Endodermal cell (in vitro differentiated cells): ENCODE measurements at regions not wholly inside any gene's neighbourhood (a gene's known extent, or its start where the extent isn't known, plus 50 kb on each side); places are given as distances from the start of the nearest gene placed in this dataset.

Experiments
- DNase-seq: peaks from one replicate; pipeline ENCODE4 v3.0.0-alpha.2; 2017
- H3K27ac ChIP-seq: 2 replicates; pipeline ENCODE4 v1.5.1; 2013; ENCODE audit warnings: mild to moderate bottlenecking, low read depth, low read length, moderate library complexity
- H3K27me3 ChIP-seq: 2 replicates; pipeline ENCODE4 v1.6.1; 2013; ENCODE audit warnings: mild to moderate bottlenecking, low read length, moderate library complexity; ENCODE audit not compliant: insufficient read depth, control insufficient read depth, poor library complexity, severe bottlenecking
- H3K36me3 ChIP-seq: 2 replicates; pipeline ENCODE4 v1.7.0; 2013; ENCODE audit warnings: mild to moderate bottlenecking, low read length, moderate library complexity; ENCODE audit not compliant: control insufficient read depth, insufficient read depth
- H3K4me1 ChIP-seq: one replicate; pipeline ENCODE4 v1.7.0; 2013; ENCODE audit warnings: low read length; ENCODE audit not compliant: control insufficient read depth, insufficient read depth
- H3K4me3 ChIP-seq: 2 replicates; pipeline ENCODE4 v1.5.1; 2013; ENCODE audit warnings: mild to moderate bottlenecking, low read length, moderate library complexity
- H3K9ac ChIP-seq: 2 replicates; pipeline ENCODE4 v1.6.1; 2013; ENCODE audit warnings: mild to moderate bottlenecking, low read length, moderate library complexity; ENCODE audit not compliant: poor library complexity, severe bottlenecking; ENCODE audit errors: extremely low read depth
- H3K9me3 ChIP-seq: 2 replicates; pipeline ENCODE4 v1.6.1; 2013; ENCODE audit warnings: mild to moderate bottlenecking, low read length, moderate library complexity; ENCODE audit not compliant: control insufficient read depth
- H3K27ac Mint-ChIP-seq: 2 replicates; pipeline ENCODE4 v1.8.0; 2020; ENCODE audit warnings: mixed read lengths
- H3K27me3 Mint-ChIP-seq: 2 replicates; pipeline ENCODE4 v1.8.0; 2021; ENCODE audit warnings: mild to moderate bottlenecking, mixed read lengths; ENCODE audit not compliant: insufficient read depth
- H3K36me3 Mint-ChIP-seq: 2 replicates; pipeline ENCODE4 v1.8.0; 2020; ENCODE audit warnings: low read depth, mixed read lengths
- H3K4me1 Mint-ChIP-seq: 2 replicates; pipeline ENCODE4 v1.8.0; 2020; ENCODE audit warnings: mixed read lengths
- H3K4me3 Mint-ChIP-seq: 2 replicates; pipeline ENCODE4 v1.8.0; 2020; ENCODE audit warnings: mild to moderate bottlenecking, moderate library complexity, mixed read lengths
- H3K9me3 Mint-ChIP-seq: 2 replicates; pipeline ENCODE4 v1.8.0; 2020; ENCODE audit warnings: mild to moderate bottlenecking, mixed read lengths
- CTCF ChIP-seq: fragments of 200-600 bp; sonication (generic); conservative IDR thresholded peaks from 2 replicates; pipeline ENCODE4 v1.5.0; 2021; ENCODE audit warnings: antibody characterized with exemption, mild to moderate bottlenecking
- WGBS, 2 experiments: methylation state at CpG; one replicate each; pipeline versions ENCODE4 v1.1.5 to v1.1.7; 2013; ENCODE audit warnings: missing lambda C conversion rate in 2 of 2, mixed read lengths in 1 of 2; ENCODE audit not compliant: insufficient coverage in 1 of 2, insufficient read length in 1 of 2; 5-methylcytosine and 5-hydroxymethylcytosine counted together

GRCh38 chr7:25753837-25754236 is 398.2 kb upstream of the NFE2L3 start:
- H3K36me3 Mint-ChIP-seq: no peaks in the 10 kb centered on the region
- no peaks in the 10 kb centered on the region for H3K9me3 Mint-ChIP-seq
- Histone ChIP-seq H3K9me3 (no peaks in the 10 kb centered on the region), H3K36me3 (no peaks in the 10 kb centered on the region), H3K27me3 (no peaks in the 10 kb centered on the region), H3K9ac (no peak overlapping the region), H3K27ac (peak overlapping the region; percentile 95), H3K4me3 (no peak overlapping the region), H3K4me1 (peaks cover 12% of the 10 kb centered on the region)
- TF ChIP-seq CTCF: no peak
- WGBS, 2 experiments: 75 to 91% methylated on average over 6 to 10 of the region's 10 CpGs
- H3K27me3 Mint-ChIP-seq: no peaks in the 10 kb centered on the region
- peaks cover 23% of the 10 kb centered on the region for H3K4me1 Mint-ChIP-seq
- H3K27ac Mint-ChIP-seq: no peak overlapping the region
- H3K4me3 Mint-ChIP-seq: no peak overlapping the region
- no peak for DNase-seq

- Mint-ChIP-seq H3K36me3 (no peaks in the 10 kb centered on the region), H3K27ac (no peak overlapping the region), H3K4me1 (peaks cover 23% of the 10 kb centered on the region), H3K9me3 (no peaks in the 10 kb centered on the region), H3K27me3 (no peaks in the 10 kb centered on the region), H3K4me3 (no peak overlapping the region)
- Histone ChIP-seq H3K27ac (peak overlapping the region; percentile 95), H3K4me1 (peaks cover 12% of the 10 kb centered on the region), H3K36me3 (no peaks in the 10 kb centered on the region), H3K27me3 (no peaks in the 10 kb centered on the region), H3K9ac (no peak overlapping the region), H3K9me3 (no peaks in the 10 kb centered on the region), H3K4me3 (no peak overlapping the region)
- DNase-seq: no peak
- WGBS, 2 experiments: 92 to 96% methylated on average over 5 to 7 of the region's 7 CpGs
- no peak for TF ChIP-seq CTCF
These were observed 397.7 kb upstream of the NFE2L3 start for GRCh38 chr7:25754333-25754732.

- 91 to 100% methylated on average over 1 of the region's 1 CpG for WGBS, 2 experiments
- no peaks in the 10 kb centered on the region for H3K27me3 ChIP-seq
- no peak overlapping the region for H3K9ac ChIP-seq
- H3K4me3 ChIP-seq: no peak overlapping the region
- H3K9me3 ChIP-seq: no peaks in the 10 kb centered on the region
- Mint-ChIP-seq H3K9me3 (no peaks in the 10 kb centered on the region), H3K4me1 (peaks cover 24% of the 10 kb centered on the region), H3K36me3 (no peaks in the 10 kb centered on the region), H3K27me3 (no peaks in the 10 kb centered on the region), H3K27ac (no peak overlapping the region), H3K4me3 (no peak overlapping the region)
- no peak for DNase-seq
- H3K27ac ChIP-seq: peak overlapping the region; percentile 95
- H3K36me3 ChIP-seq: no peaks in the 10 kb centered on the region
- H3K4me1 ChIP-seq: peaks cover 12% of the 10 kb centered on the region
- no peak for TF ChIP-seq CTCF
These were observed 397.2 kb upstream of the NFE2L3 start for GRCh38 chr7:25754751-25755150.
